NCI-H524 (cell line): ENCODE measurements at regions not wholly inside any gene's neighbourhood (a gene's known extent, or its start where the extent isn't known, plus 50 kb on each side); places are given as distances from the start of the nearest gene placed in this dataset.

ENCODE experiments used
- DNase-seq, 2 experiments: peaks; one replicate each; lab custom pipeline; 2025; lab: John Stamatoyannopoulos, UW

GRCh38 chr13:64314331-64314730 lies 2898.7 kb upstream of the PCDH20 start:
- no peak for DNase-seq

DNA sequence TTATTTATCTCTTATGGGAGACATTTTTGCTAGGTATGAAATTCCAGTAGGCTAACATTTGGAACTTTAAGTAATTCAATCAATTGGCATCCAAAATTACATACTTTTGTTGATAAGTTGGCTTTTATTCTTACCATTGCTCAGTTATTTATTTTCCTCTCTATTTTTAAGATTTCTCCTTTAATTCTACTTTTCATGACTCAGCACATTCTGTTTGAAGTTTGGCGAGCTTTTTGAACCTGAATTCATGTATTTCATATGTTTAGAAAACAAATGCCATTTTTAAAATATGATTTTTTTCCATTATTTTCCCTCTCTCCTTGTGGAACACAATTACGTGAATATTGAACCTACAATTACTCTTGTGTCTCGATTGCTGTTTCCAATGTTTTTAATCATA lies 2896.3 kb upstream of the PCDH20 start:
- DNase-seq = no peak

GRCh38 chr13:64311112-64311511 lies 2895.5 kb upstream of the PCDH20 start:
- DNase-seq = no peak

GRCh38 chr13:64305246-64305645 lies 2889.6 kb upstream of the PCDH20 start:
- DNase-seq = no peak

DNA sequence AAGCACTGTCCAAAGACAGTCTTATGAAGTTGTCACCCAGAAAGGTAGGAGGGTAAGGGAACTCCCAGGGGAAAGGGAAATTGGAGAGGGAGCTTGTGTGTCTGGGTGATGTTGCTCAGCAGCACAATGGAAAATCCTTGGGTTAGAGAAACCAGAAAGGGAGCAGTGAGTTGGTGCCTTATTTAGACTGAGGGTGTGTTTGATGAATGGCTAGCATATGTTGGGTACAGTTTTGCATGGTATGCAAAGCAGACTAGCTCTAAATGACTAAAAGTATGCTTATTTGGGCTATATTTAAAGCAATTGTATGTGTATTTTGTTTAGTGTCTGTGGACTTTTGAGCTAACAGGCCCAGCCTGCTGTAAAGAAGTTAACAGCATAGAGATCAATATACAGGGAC lies 2884.6 kb upstream of the PCDH20 start:
- no peak for DNase-seq

- no peak for DNase-seq
Observed at GRCh38 chr13:64293923-64294322, 2878.3 kb upstream of the PCDH20 start.

GRCh38 chr13:64289702-64290101 lies 2874.1 kb upstream of the PCDH20 start:
- no peak for DNase-seq

- DNase-seq = no peak
Observed at GRCh38 chr13:64283926-64284325, 2868.3 kb upstream of the PCDH20 start.

GRCh38 chr13:64278493-64278892 lies 2862.8 kb upstream of the PCDH20 start:
- no peak for DNase-seq

DNA sequence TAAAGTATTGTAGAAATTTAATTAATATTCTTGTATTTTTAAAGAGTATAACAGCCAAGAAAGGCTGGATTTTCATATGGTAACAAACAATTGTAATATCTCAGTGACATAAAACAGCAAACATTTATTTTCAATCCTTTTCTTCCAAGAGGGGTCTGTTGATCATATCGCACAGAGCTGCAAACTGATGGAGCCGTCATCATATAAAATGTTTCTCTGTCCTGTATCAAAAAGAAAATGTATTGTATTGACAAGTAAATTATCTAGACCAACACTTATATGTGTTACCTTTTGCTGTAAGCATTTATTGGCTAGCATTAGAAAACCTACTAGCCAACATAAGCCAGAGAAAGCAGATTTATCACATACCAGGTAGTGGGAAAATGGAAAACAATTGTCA lies 2861.4 kb upstream of the PCDH20 start:
- no peak for DNase-seq

- DNase-seq = no peak
Observed at GRCh38 chr13:64276232-64276631, 2860.6 kb upstream of the PCDH20 start.

- no peak for DNase-seq
Observed at GRCh38 chr13:64274481-64275217, 2859.0 kb upstream of the PCDH20 start.

DNA sequence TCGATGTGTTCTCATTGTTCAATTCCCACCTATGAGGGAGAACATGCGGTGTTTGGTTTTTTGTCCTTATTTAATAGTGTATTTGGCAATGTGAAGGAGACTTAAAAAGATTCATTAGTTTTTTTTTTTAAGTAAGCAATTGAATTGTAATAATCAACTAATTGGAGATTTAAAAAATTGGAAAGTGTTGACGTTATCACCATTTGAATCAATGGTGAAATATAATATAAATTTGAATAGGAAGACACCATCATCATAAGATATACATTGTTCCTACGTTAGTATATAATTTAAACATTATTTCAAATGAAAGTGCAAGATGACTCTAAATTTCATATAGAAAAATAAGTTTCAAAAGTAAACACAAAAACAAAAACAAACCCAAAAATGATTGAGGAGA lies 2858.1 kb upstream of the PCDH20 start:
- no peak for DNase-seq

GRCh38 chr13:64272681-64273080 lies 2857.0 kb upstream of the PCDH20 start:
- no peak for DNase-seq

DNA sequence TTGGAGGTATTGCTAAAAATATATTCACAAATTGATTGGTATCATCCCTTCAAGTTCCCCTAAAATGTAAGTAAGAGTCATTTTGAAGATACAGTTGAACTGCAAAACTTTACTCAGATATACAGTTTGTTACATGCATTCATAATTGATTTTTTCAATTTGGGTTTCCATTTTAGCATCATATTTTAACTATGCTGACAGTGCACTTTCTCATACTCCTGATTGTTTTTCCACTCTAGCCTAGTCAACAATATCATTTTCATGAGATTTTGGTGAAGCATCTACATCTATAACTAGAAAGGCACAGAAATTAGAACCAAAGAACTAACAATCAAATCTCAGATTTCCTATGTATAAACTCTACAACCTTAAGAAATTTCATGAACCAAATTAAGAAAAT lies 2850.4 kb upstream of the PCDH20 start:
- no peak for DNase-seq

GRCh38 chr13:64263285-64263684 lies 2847.6 kb upstream of the PCDH20 start:
- no peak for DNase-seq

DNA sequence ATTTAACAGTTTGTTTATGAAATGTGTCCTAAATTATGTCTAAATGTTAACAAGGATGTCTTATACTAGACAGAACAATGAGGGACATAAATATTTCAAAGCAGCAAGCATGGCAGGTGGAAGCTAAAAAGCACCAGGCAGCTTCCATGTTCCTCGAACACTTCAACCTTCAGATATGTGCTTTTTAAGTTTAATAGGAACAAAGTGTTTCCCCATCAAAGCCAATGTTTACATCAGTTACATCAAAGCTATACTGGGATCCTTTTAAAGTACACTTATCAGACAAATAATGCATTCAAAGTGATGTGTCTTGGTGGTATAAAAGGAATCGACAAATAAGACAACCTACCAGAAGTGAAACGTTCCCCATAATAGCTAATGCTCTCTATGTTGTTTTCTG lies 2841.1 kb upstream of the PCDH20 start:
- DNase-seq = no peak

DNA sequence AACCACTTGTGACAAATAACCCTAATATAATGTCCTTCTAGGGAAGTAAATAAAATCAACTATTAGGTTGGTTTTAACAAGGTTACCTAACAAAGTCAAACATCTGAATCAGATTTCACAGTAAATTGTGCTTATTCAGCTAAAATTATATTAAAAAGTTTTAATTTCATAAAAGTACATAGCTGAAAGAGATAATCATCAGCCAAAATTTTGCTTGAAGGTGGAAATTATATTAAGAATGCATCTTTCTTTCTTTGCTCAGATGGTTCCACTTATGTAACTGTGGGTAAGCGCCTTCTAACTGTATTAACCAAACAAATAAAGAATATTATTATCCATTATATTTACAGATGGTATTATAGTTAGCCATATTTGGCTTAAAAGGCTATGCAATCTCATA lies 2840.3 kb upstream of the PCDH20 start:
- DNase-seq = no peak

- no peak for DNase-seq
Observed at GRCh38 chr13:64248371-64249065, 2832.9 kb upstream of the PCDH20 start.

- no peak for DNase-seq
Observed at GRCh38 chr13:64239372-64239771, 2823.7 kb upstream of the PCDH20 start.

- no peak for DNase-seq
Observed at GRCh38 chr13:64234255-64234654, 2818.6 kb upstream of the PCDH20 start.

DNA sequence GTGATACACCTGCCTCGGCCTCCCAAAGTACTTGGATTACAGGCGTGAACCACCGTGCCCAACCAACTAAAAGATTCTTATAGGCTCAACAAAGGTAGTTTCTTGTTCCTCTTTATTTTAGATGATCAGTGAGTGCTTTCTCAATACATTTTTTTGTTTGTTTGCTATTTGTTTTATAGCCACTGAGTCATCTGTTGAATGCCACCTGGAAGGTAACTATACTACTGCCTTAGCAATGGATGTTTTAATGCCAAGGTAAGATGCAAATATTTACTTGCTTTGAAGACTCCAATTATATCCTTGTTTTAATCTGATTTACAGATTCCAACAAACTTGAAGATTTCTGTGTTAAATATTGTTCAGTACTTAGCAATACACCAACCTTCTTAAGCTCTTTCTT lies 2807.4 kb upstream of the PCDH20 start:
- DNase-seq = no peak

GRCh38 chr13:64206430-64207225 lies 2791.0 kb upstream of the PCDH20 start:
- no peak for DNase-seq
